ENCODE measurements at regions not wholly inside any gene's neighbourhood (a gene's known extent, or its start where the extent isn't known, plus 50 kb on each side); places are given as distances from the start of the nearest gene placed in this dataset.
"Not testable (repeated sequence)": the region's sequence is repeated elsewhere in the genome, so short reads cannot be mapped to it uniquely, and the experiment has no call there.

DNA sequence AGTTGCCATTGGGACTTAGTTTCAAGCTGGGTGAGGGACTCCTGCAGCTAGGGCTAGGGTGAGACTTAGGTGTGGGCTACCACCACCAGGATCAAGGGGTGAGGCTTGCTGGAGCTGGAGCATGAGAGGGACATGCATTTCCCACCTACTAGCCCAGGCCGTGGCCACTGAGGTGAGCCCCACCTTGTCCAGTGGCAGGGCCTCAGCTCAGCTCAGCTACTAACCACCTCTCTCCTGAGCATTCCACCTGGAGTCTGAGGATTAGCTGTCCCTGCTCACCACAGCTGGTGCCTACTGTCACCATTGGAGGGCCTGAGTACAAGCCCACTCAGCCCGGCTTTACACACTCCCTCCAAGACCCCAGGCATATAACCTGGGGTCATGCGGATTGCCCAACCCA is 62.6 kb upstream of the MAGEH1 start:
- Histone ChIP-seq H3K36me3 (ENCODE audit: control insufficient read depth in 2 of 2, extremely low read depth in 1 of 2, insufficient read depth in 2 of 2, low read length in 2 of 2) (no peaks in the 10 kb centered on the region), H3K9me3 (ENCODE audit: control insufficient read depth, low read depth, low read length) (no peaks in the 10 kb centered on the region), H3K4me1 (ENCODE audit: control insufficient read depth, extremely low read depth, insufficient read depth, low read length) (no peaks in the 10 kb centered on the region), H3K4me2 (ENCODE audit: control insufficient read depth, extremely low read depth, insufficient read depth, low read depth, low read length) (no peak overlapping the region), H2AFZ (ENCODE audit: control insufficient read depth, low read length) (no peak overlapping the region), H4K20me1 (ENCODE audit: control insufficient read depth, extremely low read depth, insufficient read depth, low read length) (no peaks in the 10 kb centered on the region), H3K9me1 (ENCODE audit: control insufficient read depth, extremely low read depth, insufficient read depth, low read length) (no peaks in the 10 kb centered on the region), H3K4me3 (ENCODE audit: control insufficient read depth in 2 of 3, extremely low read depth in 1 of 3, insufficient read depth in 2 of 3, low read depth in 1 of 3, low read length in 3 of 3) (no peak overlapping the region), H3K79me2 (ENCODE audit: control insufficient read depth, insufficient read depth, low read length) (no peaks in the 10 kb centered on the region), H3K9ac (ENCODE audit: control insufficient read depth, extremely low read depth, insufficient read depth, low read length) (no peak overlapping the region), H3K27ac (ENCODE audit: control insufficient read depth, insufficient read depth, low read length) (no peak overlapping the region), H3K27me3 (ENCODE audit: control insufficient read depth, extremely low read depth, insufficient read depth, low read length) (no peaks in the 10 kb centered on the region)
- DNase-seq (ENCODE audit: low read depth, low spot score) (no peak), FAIRE-seq (no peak)
- dilution Hi-C loops (cut with MboI; ENCODE audit: extremely low pct_ligation_motif_present, low sequenced_read_pairs) = no loop called here
- TF ChIP-seq, protein P1, sequence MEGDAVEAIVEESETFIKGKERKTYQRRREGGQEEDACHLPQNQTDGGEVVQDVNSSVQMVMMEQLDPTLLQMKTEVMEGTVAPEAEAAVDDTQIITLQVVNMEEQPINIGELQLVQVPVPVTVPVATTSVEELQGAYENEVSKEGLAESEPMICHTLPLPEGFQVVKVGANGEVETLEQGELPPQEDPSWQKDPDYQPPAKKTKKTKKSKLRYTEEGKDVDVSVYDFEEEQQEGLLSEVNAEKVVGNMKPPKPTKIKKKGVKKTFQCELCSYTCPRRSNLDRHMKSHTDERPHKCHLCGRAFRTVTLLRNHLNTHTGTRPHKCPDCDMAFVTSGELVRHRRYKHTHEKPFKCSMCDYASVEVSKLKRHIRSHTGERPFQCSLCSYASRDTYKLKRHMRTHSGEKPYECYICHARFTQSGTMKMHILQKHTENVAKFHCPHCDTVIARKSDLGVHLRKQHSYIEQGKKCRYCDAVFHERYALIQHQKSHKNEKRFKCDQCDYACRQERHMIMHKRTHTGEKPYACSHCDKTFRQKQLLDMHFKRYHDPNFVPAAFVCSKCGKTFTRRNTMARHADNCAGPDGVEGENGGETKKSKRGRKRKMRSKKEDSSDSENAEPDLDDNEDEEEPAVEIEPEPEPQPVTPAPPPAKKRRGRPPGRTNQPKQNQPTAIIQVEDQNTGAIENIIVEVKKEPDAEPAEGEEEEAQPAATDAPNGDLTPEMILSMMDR (optimal IDR thresholded peaks at IDR 0.05 in 1 of 3, IDR thresholded peaks at IDR 0.05 in 1 of 3, conservative IDR thresholded peaks at IDR 0.05 in 1 of 3; ENCODE audit: extremely low read depth in 1 of 3, insufficient read depth in 2 of 3, low read length in 3 of 3) = no peak

DNA sequence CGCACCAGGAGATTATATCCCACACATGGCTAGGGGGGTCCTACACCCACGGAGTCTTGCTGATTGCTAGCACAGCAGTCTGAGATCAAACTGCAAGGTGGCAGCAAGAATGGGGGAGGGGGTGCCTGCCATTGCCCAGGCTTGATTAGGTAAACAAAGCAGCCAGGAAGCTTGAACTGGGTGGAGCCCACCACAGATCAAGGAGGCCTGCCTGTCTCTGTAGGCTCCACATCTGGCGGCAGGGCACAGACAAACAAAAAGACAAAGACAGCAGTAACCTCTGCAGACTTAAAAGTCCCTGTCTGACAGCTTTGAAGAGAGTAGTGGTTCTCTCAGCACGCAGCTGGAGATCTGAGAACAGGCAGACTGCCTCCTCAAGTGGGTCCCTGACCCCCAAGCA is 55.1 kb upstream of the MAGEH1 start:
- H3K27me3 ChIP-seq (ENCODE audit: control insufficient read depth, extremely low read depth, insufficient read depth, low read length); H4K20me1 ChIP-seq (ENCODE audit: control insufficient read depth, extremely low read depth, insufficient read depth, low read length); DNase-seq (ENCODE audit: low read depth, low spot score); H3K4me1 ChIP-seq (ENCODE audit: control insufficient read depth, extremely low read depth, insufficient read depth, low read length); H3K9ac ChIP-seq (ENCODE audit: control insufficient read depth, extremely low read depth, insufficient read depth, low read length); H2AFZ ChIP-seq (ENCODE audit: control insufficient read depth, low read length); H3K36me3 ChIP-seq (ENCODE audit: control insufficient read depth in 2 of 2, extremely low read depth in 1 of 2, insufficient read depth in 2 of 2, low read length in 2 of 2); H3K4me2 ChIP-seq (ENCODE audit: control insufficient read depth, extremely low read depth, insufficient read depth, low read depth, low read length); H3K9me3 ChIP-seq (ENCODE audit: control insufficient read depth, low read depth, low read length); H3K9me1 ChIP-seq (ENCODE audit: control insufficient read depth, extremely low read depth, insufficient read depth, low read length); dilution Hi-C loops (cut with MboI; ENCODE audit: extremely low pct_ligation_motif_present, low sequenced_read_pairs); FAIRE-seq; H3K27ac ChIP-seq (ENCODE audit: control insufficient read depth, insufficient read depth, low read length); H3K4me3 ChIP-seq (ENCODE audit: control insufficient read depth in 2 of 3, extremely low read depth in 1 of 3, insufficient read depth in 2 of 3, low read depth in 1 of 3, low read length in 3 of 3); H3K79me2 ChIP-seq (ENCODE audit: control insufficient read depth, insufficient read depth, low read length): not testable (repeated sequence)
